ENCODE measurements at regions not wholly inside any gene's neighbourhood (a gene's known extent, or its start where the extent isn't known, plus 50 kb on each side); places are given as distances from the start of the nearest gene placed in this dataset.

- Mint-ChIP-seq H3K9me3 (no peaks in the 10 kb centered on the region), H3K4me1 (no peaks in the 10 kb centered on the region), H3K4me3 (no peak overlapping the region), H3K27me3 (peaks cover 6% of the 10 kb centered on the region), H3K36me3 (no peaks in the 10 kb centered on the region), H3K27ac (no peak overlapping the region)
- DNase-seq (ENCODE audit: low spot score in 2 of 2), result no peak
- no peak for ATAC-seq (ENCODE audit: low read depth)
These were observed 282.1 kb upstream of the GRIP1 start for GRCh38 chr12:66960704-66961690.

- no peak for ATAC-seq (ENCODE audit: low read depth)
- H3K27me3 Mint-ChIP-seq, result peaks cover 6% of the 10 kb centered on the region
- H3K27ac Mint-ChIP-seq, result no peak overlapping the region
- no peak for DNase-seq (ENCODE audit: low spot score in 2 of 2)
- H3K4me1 Mint-ChIP-seq, result no peaks in the 10 kb centered on the region
- H3K36me3 Mint-ChIP-seq, result no peaks in the 10 kb centered on the region
- no peak overlapping the region for H3K4me3 Mint-ChIP-seq
- no peaks in the 10 kb centered on the region for H3K9me3 Mint-ChIP-seq
These were observed 283.4 kb upstream of the GRIP1 start for GRCh38 chr12:66962290-66962689.

- Mint-ChIP-seq H3K4me3 (no peak overlapping the region), H3K9me3 (peaks cover 1% of the 10 kb centered on the region), H3K4me1 (no peaks in the 10 kb centered on the region), H3K36me3 (no peaks in the 10 kb centered on the region), H3K27me3 (peaks cover 6% of the 10 kb centered on the region), H3K27ac (no peak overlapping the region)
- ATAC-seq (ENCODE audit: low read depth) (no peak), DNase-seq (ENCODE audit: low spot score in 2 of 2) (no peak)
These were observed 285.0 kb upstream of the GRIP1 start for GRCh38 chr12:66963901-66964300.

GRCh38 chr12:66964629-66965028 lies 285.8 kb upstream of the GRIP1 start:
- Mint-ChIP-seq H3K9me3 (peaks cover 1% of the 10 kb centered on the region), H3K27me3 (peaks cover 6% of the 10 kb centered on the region), H3K27ac (no peak overlapping the region), H3K4me1 (no peaks in the 10 kb centered on the region), H3K36me3 (no peaks in the 10 kb centered on the region), H3K4me3 (no peak overlapping the region)
- DNase-seq (ENCODE audit: low spot score in 2 of 2) (no peak), ATAC-seq (ENCODE audit: low read depth) (no peak)

- Mint-ChIP-seq H3K4me1 (no peaks in the 10 kb centered on the region), H3K4me3 (no peak overlapping the region), H3K27me3 (peaks cover 2% of the 10 kb centered on the region), H3K9me3 (peaks cover 1% of the 10 kb centered on the region), H3K27ac (no peak overlapping the region), H3K36me3 (no peaks in the 10 kb centered on the region)
- DNase-seq (ENCODE audit: low spot score in 2 of 2), result no peak
- ATAC-seq (ENCODE audit: low read depth), result no peak
These were observed 286.7 kb upstream of the GRIP1 start for GRCh38 chr12:66965621-66966020.

GRCh38 chr12:66971816-66972215 lies 292.9 kb upstream of the GRIP1 start:
- DNase-seq (ENCODE audit: low spot score in 2 of 2) (no peak), ATAC-seq (ENCODE audit: low read depth) (no peak)

GRCh38 chr12:66976526-66976925 lies 292.6 kb upstream of the CAND1 start:
- no peak overlapping the region for H3K27ac Mint-ChIP-seq
- DNase-seq (ENCODE audit: low spot score in 2 of 2) (no peak), ATAC-seq (ENCODE audit: low read depth) (no peak)
- peaks cover 9% of the 10 kb centered on the region for H3K27me3 Mint-ChIP-seq
- H3K4me1 Mint-ChIP-seq, result no peaks in the 10 kb centered on the region
- H3K36me3 Mint-ChIP-seq, result no peaks in the 10 kb centered on the region
- no peaks in the 10 kb centered on the region for H3K9me3 Mint-ChIP-seq
- no peak overlapping the region for H3K4me3 Mint-ChIP-seq

More at GRCh38 chr12:66971816-66972215, 292.9 kb upstream of the GRIP1 start:
- Mint-ChIP-seq H3K9me3 (peaks cover 1% of the 10 kb centered on the region), H3K4me1 (no peaks in the 10 kb centered on the region), H3K27me3 (peaks cover 8% of the 10 kb centered on the region), H3K4me3 (no peak overlapping the region), H3K27ac (no peak overlapping the region), H3K36me3 (no peaks in the 10 kb centered on the region)

- DNase-seq (ENCODE audit: low spot score in 2 of 2) (no peak), ATAC-seq (ENCODE audit: low read depth) (no peak)
- Mint-ChIP-seq H3K4me3 (no peak overlapping the region), H3K4me1 (no peaks in the 10 kb centered on the region), H3K36me3 (no peaks in the 10 kb centered on the region), H3K9me3 (no peaks in the 10 kb centered on the region), H3K27me3 (peaks cover 6% of the 10 kb centered on the region), H3K27ac (no peak overlapping the region)
These were observed 290.4 kb upstream of the CAND1 start for GRCh38 chr12:66978802-66979201.

- no peaks in the 10 kb centered on the region for H3K9me3 Mint-ChIP-seq
- H3K36me3 Mint-ChIP-seq, result no peaks in the 10 kb centered on the region
- DNase-seq (ENCODE audit: low spot score in 2 of 2) (no peak), ATAC-seq (ENCODE audit: low read depth) (no peak)
- no peak overlapping the region for H3K4me3 Mint-ChIP-seq
- H3K27ac Mint-ChIP-seq, result no peak overlapping the region
- H3K4me1 Mint-ChIP-seq, result no peaks in the 10 kb centered on the region
- H3K27me3 Mint-ChIP-seq, result peaks cover 5% of the 10 kb centered on the region
These were observed 289.9 kb upstream of the CAND1 start for GRCh38 chr12:66979251-66979650.

- H3K4me1 Mint-ChIP-seq, result no peaks in the 10 kb centered on the region
- no peaks in the 10 kb centered on the region for H3K9me3 Mint-ChIP-seq
- no peak overlapping the region for H3K27ac Mint-ChIP-seq
- no peak overlapping the region for H3K4me3 Mint-ChIP-seq
- H3K36me3 Mint-ChIP-seq, result no peaks in the 10 kb centered on the region
- ATAC-seq (ENCODE audit: low read depth), result no peak
- peaks cover 3% of the 10 kb centered on the region for H3K27me3 Mint-ChIP-seq
- no peak for DNase-seq (ENCODE audit: low spot score in 2 of 2)
These were observed 285.1 kb upstream of the CAND1 start for GRCh38 chr12:66984077-66984476.

- no peaks in the 10 kb centered on the region for H3K9me3 Mint-ChIP-seq
- H3K27ac Mint-ChIP-seq, result no peak overlapping the region
- no peak overlapping the region for H3K4me3 Mint-ChIP-seq
- ATAC-seq (ENCODE audit: low read depth) (no peak), DNase-seq (ENCODE audit: low spot score in 2 of 2) (no peak)
- peaks cover 1% of the 10 kb centered on the region for H3K27me3 Mint-ChIP-seq
- H3K4me1 Mint-ChIP-seq, result no peaks in the 10 kb centered on the region
- H3K36me3 Mint-ChIP-seq, result no peaks in the 10 kb centered on the region
These were observed 284.2 kb upstream of the CAND1 start for GRCh38 chr12:66984962-66985361.

- H3K4me1 Mint-ChIP-seq, result no peaks in the 10 kb centered on the region
- H3K27ac Mint-ChIP-seq, result no peak overlapping the region
- ATAC-seq (ENCODE audit: low read depth), result no peak
- no peak overlapping the region for H3K4me3 Mint-ChIP-seq
- no peak for DNase-seq (ENCODE audit: low spot score in 2 of 2)
- no peaks in the 10 kb centered on the region for H3K36me3 Mint-ChIP-seq
- H3K27me3 Mint-ChIP-seq, result peaks cover 2% of the 10 kb centered on the region
- no peaks in the 10 kb centered on the region for H3K9me3 Mint-ChIP-seq
These were observed 270.0 kb upstream of the CAND1 start for GRCh38 chr12:66999141-66999540.

GRCh38 chr12:67001251-67001650 lies 267.9 kb upstream of the CAND1 start:
- Mint-ChIP-seq H3K36me3 (no peaks in the 10 kb centered on the region), H3K4me1 (no peaks in the 10 kb centered on the region), H3K4me3 (no peak overlapping the region), H3K27me3 (peaks cover 4% of the 10 kb centered on the region), H3K9me3 (no peaks in the 10 kb centered on the region), H3K27ac (no peak overlapping the region)
- ATAC-seq (ENCODE audit: low read depth) (no peak), DNase-seq (ENCODE audit: low spot score in 2 of 2) (no peak)

- Mint-ChIP-seq H3K4me1 (no peaks in the 10 kb centered on the region), H3K4me3 (no peak overlapping the region), H3K9me3 (no peaks in the 10 kb centered on the region), H3K27ac (no peak overlapping the region), H3K27me3 (peaks cover 4% of the 10 kb centered on the region), H3K36me3 (no peaks in the 10 kb centered on the region)
- ATAC-seq (ENCODE audit: low read depth) (no peak), DNase-seq (ENCODE audit: low spot score in 2 of 2) (no peak)
These were observed 266.4 kb upstream of the CAND1 start for GRCh38 chr12:67002720-67003119.

GRCh38 chr12:67006610-67007009 lies 262.5 kb upstream of the CAND1 start:
- DNase-seq (ENCODE audit: low spot score in 2 of 2) (no peak), ATAC-seq (ENCODE audit: low read depth) (no peak)
- Mint-ChIP-seq H3K9me3 (no peaks in the 10 kb centered on the region), H3K27ac (no peak overlapping the region), H3K4me3 (no peak overlapping the region), H3K4me1 (no peaks in the 10 kb centered on the region), H3K36me3 (no peaks in the 10 kb centered on the region), H3K27me3 (peaks cover 4% of the 10 kb centered on the region)

Data from memory B cell (primary cell).